Activated CD4-positive, CD25-positive, alpha-beta regulatory T cell treated with anti-CD3 and anti-CD28 coated beads, Interleukin-2, amount 50 U/mL, for 24 hours (primary cell): ENCODE measurements at regions not wholly inside any gene's neighbourhood (a gene's known extent, or its start where the extent isn't known, plus 50 kb on each side); places are given as distances from the start of the nearest gene placed in this dataset.

Experiments
- ATAC-seq, 2 donors: fragments of 150-1000 bp; cut with Tn5 transposase; one replicate each; pipeline ENCODE4 v1.10.0; 2021; ENCODE audit warnings: mild to moderate bottlenecking in 1 of 2, moderate library complexity in 1 of 2

DNA sequence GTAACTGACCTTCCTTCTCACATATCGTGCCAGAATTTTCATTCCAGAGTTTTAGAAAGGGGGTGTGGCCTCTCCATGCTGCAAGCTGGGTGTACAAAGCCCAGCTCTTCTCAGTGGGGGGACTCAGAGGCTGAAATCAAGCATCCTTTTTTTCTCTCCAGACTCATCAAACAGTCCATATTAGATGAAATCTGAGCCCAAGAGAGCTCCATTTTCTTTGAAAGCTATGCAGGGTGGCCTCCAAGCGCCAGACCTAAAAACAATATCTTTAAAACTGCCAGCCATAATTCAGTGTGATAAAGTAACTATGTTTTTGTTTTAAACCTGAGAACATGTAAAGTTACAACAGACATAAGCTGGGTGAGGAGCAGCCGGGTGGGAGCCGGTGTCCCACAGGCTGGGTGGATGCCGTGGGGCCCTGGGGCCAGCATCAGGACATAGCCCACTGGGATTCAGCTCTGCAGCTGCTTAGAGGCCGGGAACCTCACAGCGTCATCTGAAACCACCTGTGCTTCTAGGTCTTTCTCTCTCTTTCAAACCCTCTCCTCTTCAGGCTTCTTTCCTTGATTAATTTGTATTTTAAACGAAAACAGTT lies 249.2 kb downstream of the ZNF536 start:
- ATAC-seq = no peak

DNA sequence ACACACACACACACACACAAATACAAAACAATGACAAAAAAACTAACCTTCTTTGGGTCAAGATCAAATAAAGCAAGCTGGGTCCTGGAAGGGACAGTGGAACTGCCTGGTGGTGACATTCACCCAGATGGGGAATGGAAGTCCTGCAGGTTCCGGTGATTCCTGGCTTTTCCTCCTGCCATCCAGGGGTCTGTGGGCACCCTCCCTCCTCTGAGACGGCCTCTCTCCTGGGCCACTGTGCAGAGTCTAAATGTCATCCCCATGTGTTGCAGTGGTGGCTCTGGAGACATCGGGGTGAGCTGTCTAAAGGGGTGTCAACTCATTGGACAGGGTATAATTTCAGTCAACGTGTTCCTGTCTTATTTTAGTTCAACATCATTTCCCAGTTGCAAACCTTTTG lies 248.2 kb downstream of the ZNF536 start:
- no peak for ATAC-seq

DNA sequence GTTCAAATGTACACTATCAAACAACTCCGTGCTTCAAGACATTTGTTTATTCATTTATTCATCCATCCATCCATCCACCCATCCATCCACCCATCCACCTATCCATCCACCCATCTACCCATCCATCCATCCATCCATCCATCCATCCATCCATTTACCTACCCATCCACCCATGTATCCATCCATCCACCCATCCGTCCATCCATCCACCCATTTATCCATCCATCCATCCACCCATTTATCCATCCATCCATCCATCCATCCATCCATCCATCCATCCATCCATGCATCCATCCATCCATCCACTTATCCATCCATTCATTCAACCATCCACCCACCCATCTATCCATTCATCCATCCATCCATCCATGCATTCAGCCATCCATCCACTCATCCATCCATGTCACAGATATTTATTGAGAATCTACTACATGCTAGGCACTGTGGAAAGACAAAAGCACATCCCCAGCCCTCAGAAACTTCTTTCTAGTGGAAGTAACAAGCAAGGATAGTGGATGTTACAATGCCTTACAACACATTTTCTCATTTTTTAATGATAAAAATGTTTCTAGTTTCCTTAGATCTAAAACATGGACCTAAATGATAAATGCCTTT lies 237.6 kb downstream of the ZNF536 start:
- ATAC-seq = no peak

DNA sequence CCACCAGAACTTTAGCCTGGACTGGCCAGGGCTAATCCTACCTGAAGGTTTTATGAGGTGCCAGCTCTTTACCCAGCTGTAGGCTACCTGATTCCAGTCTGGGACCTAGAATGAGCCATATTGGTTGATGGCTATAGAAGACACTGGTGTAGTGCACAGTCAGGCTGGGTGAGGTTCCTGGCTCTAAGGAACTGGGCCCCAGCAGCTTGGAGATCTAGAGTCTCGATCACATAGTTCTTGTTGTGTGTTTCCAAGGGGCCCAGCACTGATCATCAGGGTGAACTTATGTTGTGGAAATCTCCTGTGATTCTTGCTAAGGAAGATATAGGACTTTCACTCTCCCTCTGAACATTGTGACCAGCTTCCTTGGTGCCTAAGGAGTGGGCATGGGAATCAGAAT lies 236.3 kb downstream of the ZNF536 start:
- ATAC-seq = no peak
